ENCODE measurements at regions not wholly inside any gene's neighbourhood (a gene's known extent, or its start where the extent isn't known, plus 50 kb on each side); places are given as distances from the start of the nearest gene placed in this dataset.
"Not testable (repeated sequence)": the region's sequence is repeated elsewhere in the genome, so short reads cannot be mapped to it uniquely, and the experiment has no call there.

- no peak for DNase-seq
Measured at GRCh38 chr1:182331387-182331786, 60.2 kb downstream of the GLUL start.

DNA sequence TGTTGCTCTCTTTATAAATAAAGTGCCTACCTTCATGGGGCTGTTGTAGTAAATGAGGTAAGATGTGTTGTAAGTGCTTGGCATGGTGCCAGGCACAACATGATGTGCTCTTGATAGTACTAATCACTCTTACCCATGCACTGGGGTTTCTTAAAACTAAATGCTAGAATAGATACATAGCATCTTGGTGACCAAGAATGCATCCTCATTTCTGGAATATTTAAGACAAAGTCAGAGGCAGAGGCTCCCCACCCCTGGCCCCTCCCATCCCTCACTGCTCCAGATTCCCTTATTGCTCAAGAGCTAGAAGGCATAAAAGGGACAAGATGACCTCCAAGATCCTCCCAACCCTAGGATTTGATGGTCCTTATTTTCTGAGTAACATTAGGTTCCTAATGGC lies 61.3 kb downstream of the GLUL start:
- no peak for DNase-seq

DNA sequence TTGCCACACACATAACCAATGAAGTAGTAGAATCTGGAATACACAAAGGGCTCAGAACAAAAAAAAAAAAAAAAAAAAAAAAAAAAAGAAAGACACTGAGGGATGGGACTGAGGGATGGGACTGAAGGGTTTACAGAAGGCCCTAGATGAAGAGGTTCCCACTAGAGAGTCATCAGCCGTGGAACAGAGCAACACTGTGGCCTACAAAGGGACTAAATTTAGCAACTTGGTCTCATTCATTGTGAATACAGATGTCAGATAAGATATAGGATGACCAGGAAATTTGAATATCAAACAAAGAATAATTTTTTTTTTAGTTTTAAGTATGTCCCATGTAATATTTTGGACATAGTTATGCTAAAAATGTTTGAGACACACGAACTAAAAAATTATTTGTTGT lies 62.1 kb downstream of the GLUL start:
- no peak for DNase-seq

DNA sequence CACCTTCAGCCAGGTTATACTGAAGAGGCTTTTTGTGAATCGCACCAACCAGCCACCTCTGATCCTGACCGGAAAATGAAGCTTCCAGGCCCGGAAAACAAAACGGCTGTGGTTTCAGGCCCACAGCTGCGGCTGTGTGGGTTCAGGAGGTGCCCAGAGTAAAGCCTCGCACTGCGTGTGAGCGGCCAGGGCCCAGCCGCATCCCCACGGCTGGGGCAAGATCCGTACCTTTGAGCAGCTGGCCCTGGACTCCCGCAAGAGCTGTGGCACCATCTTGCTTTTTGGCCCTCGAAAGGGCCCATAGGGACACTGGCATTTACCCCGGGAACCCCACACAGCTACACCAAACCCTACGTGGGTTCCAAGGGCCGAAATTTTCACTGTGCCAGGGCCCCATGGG lies 63.0 kb downstream of the GLUL start:
- no peak for DNase-seq

GRCh38 chr1:182325339-182325738 lies 66.3 kb downstream of the GLUL start:
- no peak for DNase-seq

DNA sequence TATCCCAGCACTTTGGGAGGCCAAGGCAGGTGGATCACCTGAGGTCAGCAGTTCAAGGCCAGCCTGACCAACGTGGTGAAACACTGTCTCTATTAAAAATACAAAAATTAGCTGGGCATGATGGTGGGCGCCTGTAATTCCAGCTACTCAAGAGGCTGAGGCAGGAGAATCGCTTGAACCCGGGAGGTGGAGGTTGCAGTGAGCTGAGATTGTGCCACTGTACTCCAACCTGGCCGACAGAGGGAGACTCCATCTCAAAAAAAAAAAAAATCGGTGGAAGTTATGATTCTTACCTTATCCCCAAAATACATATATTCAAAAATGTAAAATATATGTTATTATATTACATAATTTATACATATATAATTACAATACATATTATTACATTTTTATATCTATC lies 70.1 kb downstream of the GLUL start:
- not testable (repeated sequence) for DNase-seq

DNA sequence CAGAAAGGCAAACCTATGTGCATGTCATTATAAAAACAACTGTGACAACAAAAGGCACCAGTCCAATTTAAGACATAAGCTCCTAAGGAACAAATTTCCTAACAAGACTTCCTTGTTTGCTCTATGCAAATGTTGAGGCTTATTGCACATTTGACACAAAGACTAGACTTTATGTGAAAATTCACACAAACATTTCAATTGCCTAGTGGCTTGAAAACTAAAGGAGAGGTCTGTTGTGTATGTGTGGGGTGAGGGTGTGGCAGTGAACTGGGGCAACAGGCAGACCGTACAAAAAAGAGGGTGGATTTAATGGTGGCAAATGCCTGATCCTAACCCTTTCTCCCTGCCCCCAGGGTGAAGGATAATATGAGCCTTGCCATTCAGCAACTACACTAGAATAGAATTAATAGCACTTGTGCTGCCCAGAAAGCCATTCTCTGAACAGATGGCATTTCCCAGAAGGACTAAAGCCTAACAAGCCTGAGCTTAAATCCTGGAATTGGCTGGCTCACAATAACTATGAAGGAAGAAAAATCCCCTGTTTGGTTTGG lies 73.9 kb downstream of the GLUL start:
- DNase-seq = no peak

DNA sequence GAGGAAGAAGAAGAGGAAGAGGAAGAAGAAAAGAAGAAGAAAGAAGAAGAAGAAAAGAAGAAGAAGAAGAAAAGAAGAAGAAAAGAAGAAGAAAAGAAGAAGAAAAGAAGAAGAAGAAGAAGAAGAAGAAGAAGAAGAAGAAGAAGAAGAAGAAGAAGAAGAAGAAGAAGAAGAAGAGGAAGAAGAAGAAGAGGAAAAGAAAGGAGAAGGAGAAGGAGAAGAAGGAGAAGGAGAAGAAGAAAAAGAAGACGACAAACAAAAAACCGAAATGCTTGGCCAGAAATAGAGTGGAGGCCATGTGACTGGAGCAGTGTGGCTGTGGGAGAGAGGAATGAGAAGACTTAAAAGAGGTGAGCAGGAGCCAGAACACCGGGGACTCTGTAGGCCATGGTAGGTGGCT lies 75.1 kb downstream of the GLUL start:
- not testable (repeated sequence) for DNase-seq

DNA sequence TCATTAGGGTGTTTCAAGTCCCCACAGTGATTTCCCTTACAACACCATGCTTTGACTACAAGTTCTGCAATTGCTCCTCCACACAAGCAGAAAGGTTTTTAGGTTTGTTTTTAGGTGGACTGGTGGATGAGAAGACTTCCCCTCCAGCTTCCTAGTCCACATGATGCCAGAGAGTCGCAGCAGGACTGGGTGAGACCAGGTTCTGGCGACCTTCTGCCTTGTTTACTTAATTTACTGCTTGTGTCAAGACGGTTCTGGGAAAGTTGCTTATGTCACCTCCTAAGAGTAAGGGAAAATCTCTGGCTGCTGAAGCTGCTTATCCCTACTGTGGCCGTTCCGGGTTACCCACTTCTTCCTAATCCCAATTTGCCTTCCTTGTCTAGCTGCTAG lies 76.4 kb downstream of the GLUL start:
- no peak for DNase-seq

DNA sequence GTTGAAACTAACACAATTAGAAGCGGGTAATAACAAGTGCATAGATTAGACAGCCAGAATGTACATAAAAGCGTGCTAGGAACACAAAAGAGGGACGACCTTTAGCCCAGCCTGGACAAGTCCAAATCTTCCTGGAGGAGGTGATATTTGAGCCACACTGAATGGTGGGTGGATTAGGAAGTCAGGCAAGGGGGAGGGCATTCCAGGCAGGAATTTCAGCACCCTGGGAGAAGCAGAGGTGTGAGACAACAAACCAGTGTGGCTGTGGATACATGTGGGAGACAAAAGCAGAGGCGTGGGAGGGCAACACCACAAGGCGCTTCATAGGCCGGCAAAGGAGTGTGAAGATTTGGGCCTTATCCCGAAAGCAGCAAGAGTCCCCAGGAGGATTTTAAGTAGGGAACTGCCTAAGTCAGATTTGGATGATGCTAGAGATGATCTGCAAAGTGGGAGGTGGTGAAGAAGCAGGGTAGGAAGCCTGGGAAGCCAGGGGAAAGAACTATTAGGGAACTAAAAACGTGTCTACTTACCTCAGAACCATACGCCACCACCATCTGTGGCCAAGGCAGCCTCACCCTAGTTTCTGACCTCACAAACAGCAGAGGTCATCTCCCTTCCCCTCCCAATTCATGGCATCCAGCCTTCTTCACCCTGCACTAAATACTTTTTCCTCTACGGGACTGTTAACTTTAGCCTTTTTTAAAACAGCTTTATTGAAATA lies 81.8 kb downstream of the GLUL start:
- DNase-seq = no peak

GRCh38 chr1:182308826-182309225 lies 82.8 kb downstream of the GLUL start:
- no peak for DNase-seq

- not testable (repeated sequence) for DNase-seq
Measured at GRCh38 chr1:182307486-182307885, 84.1 kb downstream of the GLUL start.

GRCh38 chr1:182305861-182306260 lies 85.7 kb downstream of the GLUL start:
- DNase-seq = no peak

DNA sequence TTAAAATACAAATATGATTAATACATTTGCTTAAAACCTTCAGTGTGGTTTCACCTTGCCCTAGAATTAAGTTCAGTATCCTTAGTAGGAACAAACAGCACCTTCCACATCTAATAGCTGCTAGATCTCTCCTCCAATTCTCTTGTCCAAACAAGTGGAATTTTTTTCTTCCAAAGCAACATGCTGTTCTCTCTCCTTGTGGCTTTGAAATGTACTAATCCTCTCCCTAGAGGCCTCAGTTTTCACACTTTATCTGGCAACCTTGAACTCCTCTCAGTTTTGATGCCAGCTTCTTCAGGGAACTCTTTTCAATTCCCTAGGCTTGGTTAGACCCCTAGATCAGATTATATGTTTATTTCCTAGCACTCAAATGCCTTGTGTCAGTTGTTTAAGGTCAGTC lies 87.0 kb downstream of the GLUL start:
- DNase-seq = no peak

GRCh38 chr1:182304218-182304617 lies 87.4 kb downstream of the GLUL start:
- no peak for DNase-seq

DNA sequence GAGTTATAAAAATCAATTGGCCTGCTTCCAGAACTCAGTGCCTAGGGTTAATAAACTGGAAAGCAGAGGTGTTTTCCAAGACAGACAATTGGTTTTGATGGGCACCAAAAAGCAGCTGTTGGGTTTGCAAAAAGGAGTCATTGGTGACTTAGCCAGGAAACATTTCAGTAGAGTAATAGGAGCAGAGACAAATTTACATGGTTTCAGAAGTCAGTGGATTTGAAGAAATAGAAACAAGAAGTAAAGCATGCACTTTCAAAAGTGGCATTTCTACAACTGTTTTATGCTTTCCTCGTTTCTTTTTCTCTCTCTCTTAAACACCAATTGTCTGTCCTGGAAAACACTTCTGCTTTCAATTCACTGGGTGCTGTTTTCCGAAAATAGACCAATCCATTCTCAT lies 87.8 kb downstream of the GLUL start:
- no peak for DNase-seq

DNA sequence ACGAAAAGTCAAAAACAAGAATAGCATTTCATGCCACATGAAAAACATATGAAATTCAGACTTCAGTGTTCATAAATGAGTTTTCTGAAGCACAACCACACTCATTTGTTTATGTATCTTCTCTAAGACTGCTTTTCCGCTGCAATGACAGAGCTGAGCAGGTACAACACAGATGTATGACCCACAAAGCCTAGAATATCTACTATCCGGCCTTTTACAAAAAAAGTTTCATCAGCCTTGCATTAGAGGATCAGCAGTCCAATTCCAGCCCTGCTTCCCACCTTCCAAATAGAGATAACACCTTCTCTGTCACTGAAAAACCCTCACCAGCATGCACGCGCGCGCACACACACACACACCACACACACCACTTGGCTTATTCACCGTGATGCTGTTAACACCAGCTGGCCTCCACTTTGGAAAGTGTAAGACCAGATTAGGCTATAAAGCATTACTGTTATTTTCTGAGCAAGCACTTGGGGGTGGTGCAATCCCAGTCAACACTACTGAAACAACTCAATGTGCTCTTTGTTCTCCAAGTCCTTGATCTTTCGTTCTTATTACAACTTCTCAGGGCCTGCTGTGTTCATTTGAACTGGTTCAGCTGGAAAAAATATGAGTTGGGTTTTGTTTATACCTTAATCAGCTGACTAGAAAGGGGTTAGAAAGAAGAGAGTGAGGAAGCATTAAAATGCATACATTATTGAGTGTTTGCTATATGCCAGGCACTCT lies 90.0 kb downstream of the GLUL start:
- DNase-seq = no peak

GRCh38 chr1:182301026-182301436 lies 90.6 kb downstream of the GLUL start:
- no peak for DNase-seq

DNA sequence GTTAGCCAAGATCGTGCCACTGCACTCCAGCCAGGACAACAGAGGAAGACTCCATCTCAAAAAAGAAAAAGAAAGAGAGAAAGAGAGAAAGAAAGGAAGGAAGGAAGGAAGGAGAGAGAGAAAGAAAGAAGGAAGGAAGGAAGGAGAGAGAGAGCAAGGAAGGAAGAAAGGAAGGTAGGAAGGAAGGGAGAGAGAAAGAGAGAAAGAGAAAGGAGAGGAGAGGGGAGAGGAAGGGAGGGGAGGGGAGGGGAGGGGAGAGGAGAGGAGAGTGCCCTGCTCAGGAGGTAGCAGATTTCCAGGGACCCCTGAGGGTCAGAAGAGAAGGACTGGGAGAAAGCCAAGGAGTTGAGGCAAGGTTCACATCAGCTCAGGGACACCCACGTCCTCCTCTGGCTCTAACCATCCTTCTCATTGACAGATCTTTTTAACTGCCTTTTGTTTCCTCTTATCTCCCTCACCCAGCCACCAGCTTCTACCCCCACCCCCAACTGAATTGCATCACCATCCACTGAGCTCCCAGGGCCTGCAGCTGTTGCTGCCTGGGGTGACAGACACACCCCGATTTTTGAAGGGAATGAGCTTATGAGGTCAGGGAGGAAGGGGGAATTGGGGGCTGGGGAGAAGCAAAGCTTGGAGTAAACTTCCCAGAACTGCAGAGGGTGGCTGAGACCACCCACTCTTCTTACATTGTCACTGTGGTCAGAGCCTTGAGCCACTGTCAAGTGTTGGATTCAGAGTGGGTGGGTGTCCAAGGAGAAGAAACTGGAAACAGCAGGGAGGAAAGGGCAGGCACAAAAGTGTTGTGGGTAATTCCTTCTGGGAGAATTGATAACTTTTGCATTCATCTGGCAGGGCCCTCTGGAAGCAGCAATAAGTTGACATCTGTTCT lies 91.6 kb downstream of the GLUL start:
- DNase-seq = no peak

- not testable (repeated sequence) for DNase-seq
Measured at GRCh38 chr1:182299054-182299727, 92.4 kb downstream of the GLUL start.

- DNase-seq = no peak
Measured at GRCh38 chr1:182297335-182297734, 94.3 kb downstream of the GLUL start.

DNA sequence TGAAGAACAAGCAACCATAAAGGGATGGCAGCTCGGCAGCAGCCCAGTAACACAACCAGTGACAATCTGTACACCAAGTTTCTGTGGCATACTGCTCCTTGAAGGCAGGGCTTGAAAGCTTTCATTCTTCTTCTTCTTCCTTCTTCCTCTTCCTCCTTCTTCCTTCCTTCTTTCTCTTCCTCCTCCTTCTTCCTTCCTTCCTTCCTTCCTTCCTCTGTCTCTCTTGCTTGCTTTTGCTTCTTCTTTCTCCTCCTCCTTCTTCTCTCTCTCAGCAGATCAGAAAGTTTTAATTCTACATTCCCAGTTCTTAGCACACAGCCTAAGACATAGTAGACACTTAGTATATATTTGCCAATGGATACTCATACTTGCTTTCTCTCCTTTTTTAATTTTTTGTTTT lies 95.9 kb downstream of the GLUL start:
- no peak for DNase-seq

DNA sequence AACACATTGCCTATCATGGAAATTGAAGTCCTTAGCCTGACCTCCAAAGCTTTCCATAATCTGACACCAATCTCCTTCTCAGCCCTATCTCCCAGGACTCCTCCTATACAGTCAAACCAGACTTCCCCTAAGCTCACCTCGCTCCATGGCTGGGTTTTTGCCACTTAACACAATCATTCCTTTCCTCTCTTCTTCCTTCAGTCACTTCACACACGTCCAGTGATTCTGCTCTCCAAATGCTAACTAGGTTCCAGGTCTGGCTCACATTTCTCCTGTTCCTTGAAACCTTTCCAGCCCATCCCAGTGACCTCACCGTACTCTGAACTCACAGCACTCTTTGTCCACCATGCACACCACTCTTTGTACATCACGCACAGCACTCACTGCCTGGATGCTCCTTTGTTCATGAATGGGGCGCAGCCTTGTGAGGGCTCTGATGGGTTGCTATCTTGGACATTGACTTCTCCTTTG lies 98.4 kb downstream of the GLUL start:
- no peak for DNase-seq
